GM19035 (cell line): ENCODE measurements at regions not wholly inside any gene's neighbourhood (a gene's known extent, or its start where the extent isn't known, plus 50 kb on each side); places are given as distances from the start of the nearest gene placed in this dataset.

ENCODE experiments used
- ATAC-seq: cut with Tn5 transposase; IDR thresholded peaks from one replicate; pipeline ENCODE4 v1.9.1; 2021; ENCODE audit not compliant: unreplicated experiment

DNA sequence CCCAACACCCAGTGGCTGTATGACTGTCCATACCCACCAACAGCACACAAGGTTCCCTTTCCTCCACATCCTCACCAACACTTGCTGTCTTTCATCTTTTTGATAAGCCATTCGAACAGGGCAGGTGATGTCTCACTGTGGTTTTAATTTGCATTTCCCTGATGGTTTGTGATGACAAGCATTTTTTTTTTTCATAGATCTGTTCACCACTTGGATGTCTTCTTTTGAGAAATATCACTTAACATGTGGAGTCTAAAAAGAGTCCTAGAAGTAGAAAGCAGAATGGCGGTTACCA is 198.1 kb upstream of the DIO3 start:
- no peak for ATAC-seq

GRCh38 chr14:101363880-101364391 is 197.4 kb upstream of the DIO3 start:
- ATAC-seq: no peak

DNA sequence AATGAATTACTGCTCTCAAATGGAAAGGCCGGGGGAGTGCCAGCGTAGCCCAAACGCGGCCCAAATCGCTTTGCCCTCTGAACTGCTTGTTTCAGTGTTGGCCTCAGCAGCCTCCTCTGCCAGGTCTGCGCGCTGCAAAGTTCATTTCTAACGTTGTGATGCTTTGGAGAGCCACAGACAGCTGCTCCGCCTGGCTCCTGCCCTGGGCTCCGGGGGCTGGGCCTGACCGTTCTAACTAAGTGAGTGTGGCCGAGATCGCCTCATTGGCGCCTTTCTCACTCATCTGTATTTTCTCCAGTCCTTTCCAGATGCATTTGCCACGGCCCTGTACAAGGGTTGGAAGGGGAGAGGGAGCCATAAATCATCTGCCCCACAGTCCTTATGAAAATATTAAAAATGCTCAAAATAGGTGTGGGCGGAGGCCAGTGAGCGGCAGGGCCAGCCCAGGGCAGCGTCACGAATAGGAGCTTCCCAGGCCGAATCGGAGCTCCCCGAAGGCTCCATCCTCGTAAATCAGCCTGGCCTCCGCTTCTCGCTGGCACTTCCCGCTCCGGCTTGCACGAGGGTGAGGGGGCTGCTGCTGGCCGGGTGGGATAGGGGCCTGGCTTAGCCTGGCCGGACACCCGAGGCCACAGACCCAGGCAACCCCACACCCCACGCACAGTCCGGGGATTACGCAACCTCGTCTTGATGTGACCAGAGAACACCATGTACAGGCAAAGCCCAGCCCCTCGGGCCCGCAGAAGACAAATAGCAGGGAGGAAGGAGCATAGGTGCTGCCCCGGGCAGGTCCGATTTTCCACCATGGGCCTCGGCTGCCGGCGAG is 196.6 kb upstream of the DIO3 start:
- ATAC-seq: no peak

- no peak for ATAC-seq
Observed at GRCh38 chr14:101365329-101366158, 195.8 kb upstream of the DIO3 start.

DNA sequence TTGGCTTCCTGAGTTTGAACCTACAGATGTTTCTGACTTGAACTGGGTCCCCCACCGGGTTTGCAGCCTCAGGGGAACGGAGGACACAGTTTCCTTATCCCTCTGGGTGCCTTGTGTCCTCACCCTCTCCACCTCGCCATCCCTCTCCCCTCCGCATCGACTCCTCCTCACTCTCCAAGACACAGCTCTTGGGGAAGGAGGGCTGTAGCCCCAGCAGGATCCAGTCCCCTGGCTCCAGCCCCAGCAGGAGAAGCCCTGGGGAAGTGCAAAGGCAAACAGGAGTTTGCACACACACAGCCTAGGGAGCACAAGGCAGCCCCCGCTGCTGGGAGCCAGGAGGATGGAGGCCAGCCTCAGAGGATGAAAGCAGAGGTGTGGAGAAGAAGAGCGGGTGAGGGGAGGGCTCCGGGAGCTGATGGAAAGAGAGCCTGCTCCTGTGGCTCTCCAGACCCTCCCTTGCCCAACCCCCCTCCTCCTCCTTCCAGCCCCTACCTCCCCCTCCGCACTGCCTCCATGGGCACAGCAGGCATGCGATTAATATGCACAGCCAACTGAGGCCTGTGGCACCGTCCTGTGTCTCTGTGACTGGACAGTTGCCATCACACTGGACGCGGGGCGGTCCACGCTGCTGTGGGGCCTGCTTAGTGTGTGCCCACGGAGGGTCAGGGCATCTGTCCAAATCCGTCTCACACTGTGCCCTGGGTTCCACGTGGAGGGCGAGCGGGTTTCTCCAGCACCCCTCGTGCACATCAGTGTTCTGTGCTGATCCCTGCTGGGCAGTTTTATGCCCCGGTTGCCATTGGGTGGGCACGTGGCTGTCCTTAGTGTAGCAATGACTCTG is 193.7 kb upstream of the DIO3 start:
- ATAC-seq: no peak

DNA sequence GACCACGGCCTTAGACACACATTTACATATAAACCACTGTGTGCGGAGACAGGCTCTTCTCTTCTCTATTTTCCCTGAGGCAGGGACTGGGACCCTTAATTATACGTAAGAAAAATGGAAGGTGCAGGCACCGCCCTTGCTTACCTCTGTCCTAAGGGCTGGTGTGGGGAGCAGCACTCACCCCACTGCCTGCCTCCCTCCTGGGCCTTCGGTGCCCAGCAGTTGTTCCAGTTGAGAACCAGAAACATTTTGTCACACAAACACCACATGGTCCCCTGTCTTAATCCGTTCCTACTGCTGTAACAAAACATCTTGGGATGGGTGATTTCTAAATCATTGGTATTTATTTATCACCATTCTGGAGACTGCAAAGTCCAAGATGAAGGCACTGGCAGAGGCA is 192.7 kb upstream of the DIO3 start:
- no peak for ATAC-seq

DNA sequence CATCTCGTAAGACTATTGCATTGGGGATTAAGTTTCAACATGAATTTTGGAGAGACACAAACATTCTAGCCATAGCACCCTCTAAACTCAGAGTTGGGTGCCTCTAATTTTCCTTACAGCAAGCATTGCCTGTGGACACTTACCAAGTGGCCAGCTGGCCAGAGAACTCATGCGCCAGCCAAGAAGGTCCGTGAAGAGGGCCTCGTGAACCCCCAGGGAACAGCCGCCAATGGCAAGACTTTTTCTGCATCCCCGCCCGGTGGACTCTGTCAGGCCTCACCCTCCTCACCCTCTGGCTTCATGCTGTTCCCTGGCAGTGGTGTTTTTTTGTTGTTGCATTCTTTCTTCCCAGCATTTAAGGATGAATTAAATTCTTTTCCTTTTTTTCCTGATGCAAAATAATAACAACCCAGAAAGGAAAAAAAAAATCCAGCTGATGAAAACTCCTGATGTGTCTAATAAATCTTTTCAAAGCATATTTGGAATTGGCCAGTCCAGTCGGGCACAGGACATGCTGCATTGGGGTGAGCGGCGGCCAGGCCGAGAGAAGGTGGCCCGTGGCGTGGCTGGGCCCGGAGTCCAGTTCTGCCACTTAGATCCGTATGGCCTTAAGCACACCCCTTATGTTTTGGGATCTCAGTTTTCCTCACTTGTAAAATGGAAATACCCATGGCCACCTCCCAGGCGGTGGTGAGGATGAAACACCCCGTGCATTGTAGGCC is 191.9 kb upstream of the DIO3 start:
- ATAC-seq: no peak

GRCh38 chr14:101369916-101370592 is 191.2 kb upstream of the DIO3 start:
- no peak for ATAC-seq

DNA sequence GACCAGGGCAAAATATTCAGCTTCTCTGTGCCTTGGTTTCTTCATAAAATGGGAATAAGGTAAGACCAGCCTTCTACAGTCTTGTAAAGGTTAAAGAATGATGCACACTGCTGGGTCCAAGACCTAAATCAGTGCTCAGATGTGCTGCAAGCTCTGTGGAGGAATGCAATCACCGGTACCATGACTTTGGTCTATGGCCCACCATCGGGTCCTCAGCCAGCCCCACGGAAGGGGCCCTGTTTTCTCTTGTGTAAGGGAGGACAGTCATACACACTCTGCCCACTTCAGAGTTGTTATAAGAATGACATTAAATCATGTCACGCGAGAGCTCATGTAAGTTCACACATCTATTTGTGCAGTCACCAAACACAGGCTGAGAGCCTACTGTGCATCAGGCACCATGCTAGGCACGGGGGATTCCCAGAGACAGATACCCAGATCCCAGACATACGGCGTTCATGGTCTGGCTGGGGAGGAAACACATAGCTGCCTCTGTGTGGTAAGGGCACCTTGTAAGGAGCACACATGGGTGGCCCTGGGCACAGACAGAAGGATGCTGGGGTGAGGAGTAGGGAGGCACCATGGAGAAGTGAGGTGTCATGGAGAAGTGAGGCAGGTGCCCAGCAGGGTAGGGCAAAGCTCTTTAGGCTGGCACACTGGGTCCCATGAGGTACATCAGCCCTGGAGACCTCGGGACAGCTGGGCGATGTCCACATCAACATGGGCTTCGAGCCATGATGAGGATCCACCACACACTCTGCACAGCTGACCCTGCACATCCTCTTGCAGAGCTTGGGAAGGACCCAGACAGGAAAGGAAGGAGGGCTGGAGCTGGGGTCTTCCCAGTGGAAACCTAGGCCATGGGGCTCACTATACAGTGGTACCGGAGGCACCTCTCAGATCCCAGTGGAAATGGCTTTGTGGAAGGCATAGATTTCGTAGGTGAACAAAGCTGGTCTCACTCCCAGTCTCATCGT is 190.4 kb upstream of the DIO3 start:
- no peak for ATAC-seq

DNA sequence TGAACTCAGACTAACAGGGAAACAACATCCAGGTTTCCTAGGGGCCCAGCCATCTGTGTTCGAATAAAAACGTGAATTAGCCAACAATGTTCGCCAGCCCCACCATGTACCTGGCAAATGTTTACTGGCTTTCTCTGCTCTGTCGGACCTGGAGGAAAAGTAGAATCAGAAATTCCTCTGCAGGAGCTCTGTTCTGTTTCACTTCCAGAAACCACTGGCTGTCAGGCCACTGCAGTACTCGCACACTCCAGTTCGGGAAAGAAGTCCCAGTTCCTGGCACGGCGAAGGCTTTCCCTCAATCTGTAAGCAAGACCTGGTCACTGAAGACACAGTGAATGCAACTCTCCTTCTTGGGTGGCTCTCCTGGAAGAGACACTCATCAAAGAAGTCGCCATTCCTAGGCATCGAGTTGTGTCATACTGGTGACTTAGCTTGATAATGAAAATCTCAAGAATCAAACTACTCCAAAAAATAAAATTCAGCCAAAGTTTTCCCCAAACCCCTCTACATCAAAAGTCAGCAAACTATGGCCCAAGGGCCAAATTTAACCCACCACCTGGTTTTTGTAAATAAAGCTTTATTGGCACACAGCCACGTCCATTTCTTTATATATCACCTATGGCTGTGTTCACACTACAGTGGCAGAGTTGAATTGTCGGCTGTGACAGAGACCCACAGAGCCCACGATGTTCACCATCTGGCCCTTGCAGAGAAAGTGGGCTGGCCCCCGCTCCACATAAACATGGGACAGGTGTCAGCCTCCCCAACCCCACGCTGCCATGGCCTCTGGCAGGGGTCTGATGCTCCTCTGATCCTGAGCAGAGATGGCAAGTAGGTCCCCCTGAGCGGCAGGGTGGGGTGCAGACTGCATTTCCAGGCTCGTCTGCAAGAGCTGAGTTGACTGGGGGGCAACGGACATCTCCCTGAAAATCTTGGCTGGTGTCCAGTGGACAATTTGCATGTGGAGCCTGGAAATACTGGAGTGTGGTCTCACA is 189.2 kb upstream of the DIO3 start:
- no peak for ATAC-seq

GRCh38 chr14:101372894-101373620 is 188.2 kb upstream of the DIO3 start:
- no peak for ATAC-seq

- no peak for ATAC-seq
Observed at GRCh38 chr14:101373690-101374295, 187.5 kb upstream of the DIO3 start.

- no peak for ATAC-seq
Observed at GRCh38 chr14:101374373-101375338, 186.6 kb upstream of the DIO3 start.

DNA sequence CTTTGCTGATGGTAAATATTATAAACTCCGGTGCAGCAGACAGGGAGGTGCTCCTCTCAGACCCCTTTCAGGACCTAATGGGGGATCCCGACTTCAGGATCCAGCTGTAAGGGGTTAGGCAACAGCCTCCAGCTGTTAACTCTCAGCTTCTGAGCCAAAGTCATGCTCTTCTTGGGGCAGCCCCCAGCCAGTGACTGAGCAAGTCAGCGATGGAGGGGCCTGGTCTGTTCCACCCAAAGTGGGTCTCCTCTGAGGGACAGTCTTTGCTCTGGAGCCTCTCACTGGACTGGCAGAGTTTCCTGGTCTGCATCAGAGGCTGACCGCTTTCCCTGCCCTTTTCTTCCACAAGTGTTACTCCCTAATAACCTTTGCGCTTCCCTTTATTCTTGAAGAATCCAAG is 184.2 kb upstream of the DIO3 start:
- ATAC-seq: no peak

GRCh38 chr14:101379842-101380241 is 181.5 kb upstream of the DIO3 start:
- ATAC-seq: no peak

DNA sequence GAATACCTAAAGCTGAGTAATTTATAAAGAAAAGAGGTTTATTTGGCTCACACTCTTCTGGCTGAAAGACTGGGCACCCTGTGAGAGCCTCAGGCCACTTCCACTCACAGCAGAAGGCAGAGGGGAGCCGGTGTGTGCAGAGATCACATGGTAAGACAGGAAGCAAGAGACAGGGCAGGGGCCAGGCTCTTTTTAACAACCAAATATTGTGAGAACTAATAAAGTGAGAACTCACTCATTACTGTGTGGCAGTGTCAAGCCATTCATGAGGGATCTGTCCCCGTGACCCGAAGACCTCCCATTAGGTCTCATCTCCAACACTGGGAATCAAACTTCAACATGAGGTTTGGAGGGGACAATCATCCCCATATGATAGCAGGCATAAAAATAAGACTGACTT is 180.8 kb upstream of the DIO3 start:
- ATAC-seq: no peak
